ENCODE measurements at regions not wholly inside any gene's neighbourhood (a gene's known extent, or its start where the extent isn't known, plus 50 kb on each side); places are given as distances from the start of the nearest gene placed in this dataset.

DNA sequence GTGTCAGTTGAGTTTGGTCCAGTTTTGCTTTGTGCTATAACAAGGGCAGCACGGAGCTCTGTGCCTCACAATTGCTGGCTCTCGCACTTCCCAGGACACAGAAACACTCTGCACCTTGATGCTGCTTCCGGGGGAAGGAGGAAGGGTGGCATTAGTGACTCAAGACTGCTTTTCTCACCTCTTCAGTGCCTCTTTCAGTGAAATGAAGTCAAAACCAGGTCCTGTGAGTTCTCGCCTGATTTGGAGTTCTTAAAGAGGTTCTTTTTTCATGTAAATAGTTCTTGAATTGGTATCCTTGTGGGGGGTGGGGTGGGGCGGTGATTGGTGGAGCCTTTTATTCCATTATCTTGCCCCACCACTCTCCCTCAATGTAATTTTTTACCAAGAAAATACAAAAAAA is 91.5 kb upstream of the MYT1L start:
- H2AFZ ChIP-seq (ENCODE audit: low read length) = no peak overlapping the region
- H3K9ac ChIP-seq (ENCODE audit: low read length) = no peak overlapping the region
- TF ChIP-seq EZH2 (IDR thresholded peaks at IDR 0.05; ENCODE audit: borderline replicate concordance, low read length) = no peak
- TF ChIP-seq, protein P1, sequence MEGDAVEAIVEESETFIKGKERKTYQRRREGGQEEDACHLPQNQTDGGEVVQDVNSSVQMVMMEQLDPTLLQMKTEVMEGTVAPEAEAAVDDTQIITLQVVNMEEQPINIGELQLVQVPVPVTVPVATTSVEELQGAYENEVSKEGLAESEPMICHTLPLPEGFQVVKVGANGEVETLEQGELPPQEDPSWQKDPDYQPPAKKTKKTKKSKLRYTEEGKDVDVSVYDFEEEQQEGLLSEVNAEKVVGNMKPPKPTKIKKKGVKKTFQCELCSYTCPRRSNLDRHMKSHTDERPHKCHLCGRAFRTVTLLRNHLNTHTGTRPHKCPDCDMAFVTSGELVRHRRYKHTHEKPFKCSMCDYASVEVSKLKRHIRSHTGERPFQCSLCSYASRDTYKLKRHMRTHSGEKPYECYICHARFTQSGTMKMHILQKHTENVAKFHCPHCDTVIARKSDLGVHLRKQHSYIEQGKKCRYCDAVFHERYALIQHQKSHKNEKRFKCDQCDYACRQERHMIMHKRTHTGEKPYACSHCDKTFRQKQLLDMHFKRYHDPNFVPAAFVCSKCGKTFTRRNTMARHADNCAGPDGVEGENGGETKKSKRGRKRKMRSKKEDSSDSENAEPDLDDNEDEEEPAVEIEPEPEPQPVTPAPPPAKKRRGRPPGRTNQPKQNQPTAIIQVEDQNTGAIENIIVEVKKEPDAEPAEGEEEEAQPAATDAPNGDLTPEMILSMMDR (IDR thresholded peaks at IDR 0.05; ENCODE audit: low read length) = no peak
- no peaks in the 10 kb centered on the region for H3K4me1 ChIP-seq (ENCODE audit: insufficient read depth, low read length, severe bottlenecking)
- no peaks in the 10 kb centered on the region for H3K27me3 ChIP-seq (ENCODE audit: insufficient read depth, low read length)
- H3K27ac ChIP-seq (ENCODE audit: low read depth, low read length, poor library complexity, severe bottlenecking) = no peak overlapping the region
- H3K4me2 ChIP-seq (ENCODE audit: low read length) = no peak overlapping the region
- no peaks in the 10 kb centered on the region for H3K79me2 ChIP-seq (ENCODE audit: insufficient read depth, low read length)
- no peak overlapping the region for H3K4me3 ChIP-seq (ENCODE audit: low read depth, low read length, poor library complexity, severe bottlenecking)
- no peaks in the 10 kb centered on the region for H3F3A ChIP-seq (ENCODE audit: insufficient read depth, low read length)
- H3K9me3 ChIP-seq (ENCODE audit: low read length) = no peaks in the 10 kb centered on the region
- H3K36me3 ChIP-seq (ENCODE audit: insufficient read depth, low read length) = no peaks in the 10 kb centered on the region
- no peaks in the 10 kb centered on the region for H4K20me1 ChIP-seq (ENCODE audit: insufficient read depth, low read length)
- H3K9me2 ChIP-seq (ENCODE audit: low read depth, low read length) = no peaks in the 10 kb centered on the region

DNA sequence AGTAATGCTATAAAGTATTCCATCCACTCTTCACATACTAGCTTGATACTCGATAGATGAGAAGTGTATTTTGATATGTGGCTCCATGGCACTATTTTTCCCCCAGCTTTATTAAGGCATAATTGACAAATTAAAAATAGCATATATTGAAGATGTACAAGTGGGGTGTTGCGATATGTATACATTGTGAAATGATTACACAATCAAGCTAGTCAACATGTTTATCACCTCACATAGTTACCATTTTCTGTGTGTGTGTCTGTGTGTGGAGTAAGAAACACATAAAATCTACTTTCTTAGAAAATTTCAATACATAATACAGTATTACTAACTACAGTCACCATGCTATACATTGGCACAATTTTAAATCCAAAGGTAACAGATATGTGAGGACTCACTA is 82.5 kb upstream of the MYT1L start:
- Histone ChIP-seq H3K4me1 (ENCODE audit: insufficient read depth, low read length, severe bottlenecking) (no peaks in the 10 kb centered on the region), H4K20me1 (ENCODE audit: insufficient read depth, low read length) (no peaks in the 10 kb centered on the region), H3K27ac (ENCODE audit: low read depth, low read length, poor library complexity, severe bottlenecking) (no peak overlapping the region), H3F3A (ENCODE audit: insufficient read depth, low read length) (no peaks in the 10 kb centered on the region), H3K9me2 (ENCODE audit: low read depth, low read length) (no peaks in the 10 kb centered on the region), H3K36me3 (ENCODE audit: insufficient read depth, low read length) (no peaks in the 10 kb centered on the region), H3K4me3 (ENCODE audit: low read depth, low read length, poor library complexity, severe bottlenecking) (no peak overlapping the region), H3K79me2 (ENCODE audit: insufficient read depth, low read length) (no peaks in the 10 kb centered on the region), H3K4me2 (ENCODE audit: low read length) (no peak overlapping the region), H3K27me3 (ENCODE audit: insufficient read depth, low read length) (no peaks in the 10 kb centered on the region), H3K9me3 (ENCODE audit: low read length) (no peaks in the 10 kb centered on the region), H3K9ac (ENCODE audit: low read length) (no peak overlapping the region), H2AFZ (ENCODE audit: low read length) (no peak overlapping the region)
- TF ChIP-seq EZH2 (IDR thresholded peaks at IDR 0.05; ENCODE audit: borderline replicate concordance, low read length) = no peak
- TF ChIP-seq, protein P1 (IDR thresholded peaks at IDR 0.05; ENCODE audit: low read length) = no peak

DNA sequence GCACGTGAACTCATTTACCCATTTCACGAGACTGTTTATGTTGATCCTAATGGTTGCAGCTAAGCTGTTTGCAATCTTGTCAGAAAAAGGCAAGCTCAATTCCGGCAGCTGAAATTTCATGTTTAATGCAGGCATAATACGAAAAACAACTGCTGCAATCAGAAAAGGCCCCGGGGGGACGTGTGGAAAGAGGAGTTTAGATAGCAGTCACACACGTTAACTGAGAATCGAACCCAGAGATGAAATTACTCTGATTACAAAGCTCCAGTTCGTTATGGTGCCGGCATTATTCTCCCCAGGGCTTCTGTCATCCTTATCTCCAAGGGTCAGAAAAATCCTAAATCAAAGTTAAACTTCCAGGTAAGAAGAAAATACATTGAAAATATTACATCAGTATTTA is 79.9 kb upstream of the MYT1L start:
- Histone ChIP-seq H3K4me2 (ENCODE audit: low read length) (no peak overlapping the region), H3K4me1 (ENCODE audit: insufficient read depth, low read length, severe bottlenecking) (no peaks in the 10 kb centered on the region), H3K27me3 (ENCODE audit: insufficient read depth, low read length) (no peaks in the 10 kb centered on the region), H3F3A (ENCODE audit: insufficient read depth, low read length) (no peaks in the 10 kb centered on the region), H3K9me2 (ENCODE audit: low read depth, low read length) (no peaks in the 10 kb centered on the region), H2AFZ (ENCODE audit: low read length) (no peak overlapping the region), H3K27ac (ENCODE audit: low read depth, low read length, poor library complexity, severe bottlenecking) (no peak overlapping the region), H3K36me3 (ENCODE audit: insufficient read depth, low read length) (no peaks in the 10 kb centered on the region), H3K9me3 (ENCODE audit: low read length) (peaks cover 2% of the 10 kb centered on the region; the same call in 1 of the 2 replicates), H4K20me1 (ENCODE audit: insufficient read depth, low read length) (no peaks in the 10 kb centered on the region), H3K4me3 (ENCODE audit: low read depth, low read length, poor library complexity, severe bottlenecking) (no peak overlapping the region), H3K9ac (ENCODE audit: low read length) (no peak overlapping the region), H3K79me2 (ENCODE audit: insufficient read depth, low read length) (no peaks in the 10 kb centered on the region)
- TF ChIP-seq EZH2 (IDR thresholded peaks at IDR 0.05; ENCODE audit: borderline replicate concordance, low read length) = no peak
- TF ChIP-seq, protein P1 (IDR thresholded peaks at IDR 0.05; ENCODE audit: low read length) = no peak
